ENCODE measurements at regions not wholly inside any gene's neighbourhood (a gene's known extent, or its start where the extent isn't known, plus 50 kb on each side); places are given as distances from the start of the nearest gene placed in this dataset.

DNA sequence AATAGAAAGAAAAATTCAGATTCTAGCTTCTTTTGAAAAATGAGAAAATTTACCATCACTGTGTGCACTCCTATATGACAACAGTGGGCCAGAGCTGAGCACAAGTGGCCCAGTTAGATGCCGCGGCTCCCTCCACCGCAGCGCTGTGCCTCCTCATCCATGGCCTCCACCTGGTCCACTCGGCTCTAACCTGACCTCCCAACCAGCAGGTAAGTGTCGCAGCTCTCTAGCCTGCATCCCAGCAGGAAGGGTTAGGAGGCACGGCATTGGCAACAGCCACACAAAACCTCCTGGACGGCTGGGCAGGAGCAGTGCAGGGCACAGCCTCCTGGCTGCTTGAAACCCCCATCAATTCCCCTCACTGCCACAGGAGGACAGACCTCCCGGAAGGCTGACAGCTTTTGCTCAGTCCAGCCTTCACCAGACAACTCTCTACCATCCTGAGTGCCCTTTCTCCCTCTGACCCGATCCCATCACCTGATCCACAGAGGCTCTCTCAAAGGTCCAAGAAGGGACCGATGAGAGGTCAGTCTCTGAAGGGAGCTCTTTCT lies 76.1 kb downstream of the RPL27A start:
- H3K9ac ChIP-seq (ENCODE audit: low read depth, low read length) = no peak overlapping the region
- no peaks in the 10 kb centered on the region for H3K27me3 ChIP-seq (ENCODE audit: control insufficient read depth, insufficient read depth, low read length)
- H3K4me1 ChIP-seq (ENCODE audit: control insufficient read depth, insufficient read depth, low read length) = peaks cover 21% of the 10 kb centered on the region
- peaks cover 3% of the 10 kb centered on the region for H3K36me3 ChIP-seq (ENCODE audit: insufficient read depth, low read length)
- H3K4me3 ChIP-seq (ENCODE audit: low read length) = no peak overlapping the region
- H3K4me2 ChIP-seq (ENCODE audit: low read length) = no peak overlapping the region
- no peaks in the 10 kb centered on the region for H3K9me3 ChIP-seq (replicated peaks; ENCODE audit: low read length)

DNA sequence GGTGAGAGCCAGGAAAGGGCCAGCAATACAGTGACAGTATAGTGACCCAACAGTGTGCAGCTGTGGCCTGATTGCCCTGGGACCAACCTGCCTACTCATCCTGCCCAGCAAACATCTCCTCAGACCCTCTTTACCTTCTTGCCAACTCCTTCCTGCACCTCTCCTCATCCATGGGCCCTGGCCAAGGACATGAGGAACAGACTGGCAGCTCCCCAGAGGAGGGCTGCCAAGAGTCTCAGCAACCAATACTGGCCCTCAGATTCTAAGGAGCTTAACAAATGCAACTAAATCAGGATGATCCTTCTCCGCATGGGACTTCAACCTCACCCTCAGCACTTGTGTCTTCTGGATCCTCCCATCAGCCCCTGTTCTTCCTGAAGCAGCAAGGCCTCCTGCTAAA lies 77.0 kb downstream of the RPL27A start:
- H3K4me3 ChIP-seq (ENCODE audit: low read length) = no peak overlapping the region
- no peak overlapping the region for H3K4me2 ChIP-seq (ENCODE audit: low read length)
- H3K27me3 ChIP-seq (ENCODE audit: control insufficient read depth, insufficient read depth, low read length) = no peaks in the 10 kb centered on the region
- H3K9ac ChIP-seq (ENCODE audit: low read depth, low read length) = no peak overlapping the region
- peaks cover 2% of the 10 kb centered on the region for H3K36me3 ChIP-seq (ENCODE audit: insufficient read depth, low read length)
- no peaks in the 10 kb centered on the region for H3K9me3 ChIP-seq (replicated peaks; ENCODE audit: low read length)
- peaks cover 21% of the 10 kb centered on the region for H3K4me1 ChIP-seq (ENCODE audit: control insufficient read depth, insufficient read depth, low read length)

DNA sequence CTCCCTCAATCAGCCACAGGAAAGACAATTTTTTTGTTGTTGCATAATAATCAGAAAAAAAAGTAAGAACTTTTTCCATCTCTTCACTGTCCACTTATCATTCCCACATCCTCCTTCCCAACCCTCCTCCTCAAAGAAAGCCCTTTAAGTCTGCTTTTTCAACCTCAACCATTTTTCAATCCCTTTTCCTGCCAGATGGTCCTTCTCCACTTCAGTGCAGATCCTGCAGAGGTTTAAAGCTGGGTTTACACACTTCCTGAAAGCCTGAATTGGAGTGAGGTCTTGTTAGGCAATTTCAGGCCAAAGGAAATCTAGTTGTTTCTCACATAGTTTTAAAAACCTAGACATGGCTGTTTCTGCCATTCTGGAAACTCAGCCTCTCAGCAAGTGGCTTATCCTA lies 78.3 kb downstream of the RPL27A start:
- H3K4me1 ChIP-seq (ENCODE audit: control insufficient read depth, insufficient read depth, low read length) = peaks cover 30% of the 10 kb centered on the region
- no peaks in the 10 kb centered on the region for H3K27me3 ChIP-seq (ENCODE audit: control insufficient read depth, insufficient read depth, low read length)

DNA sequence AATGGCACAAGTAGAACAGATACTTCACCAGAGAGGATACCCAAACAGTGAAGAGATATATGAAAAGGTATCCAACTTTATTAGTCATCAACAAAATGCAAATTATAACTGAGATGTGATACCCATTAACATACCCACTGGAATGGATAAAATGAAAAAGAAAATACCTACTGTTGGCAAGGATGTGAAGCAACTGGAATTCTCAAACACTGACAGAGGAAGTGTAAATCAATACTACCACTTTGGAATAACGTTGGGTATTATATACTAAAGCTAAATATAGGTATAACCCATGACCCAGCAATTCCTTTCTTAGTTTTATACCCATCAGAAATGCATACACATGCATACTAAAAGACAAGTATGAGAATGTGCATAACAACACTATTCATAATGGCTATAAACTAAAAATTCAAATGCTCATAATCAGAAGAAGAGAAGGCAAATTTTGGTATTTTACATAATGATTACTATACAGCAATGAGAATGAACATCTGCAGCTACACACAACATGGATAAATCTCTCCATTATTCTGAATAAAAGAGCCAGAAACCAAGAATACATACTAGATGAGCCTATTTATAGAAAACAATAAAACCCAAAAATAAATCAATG lies 80.6 kb downstream of the RPL27A start:
- Histone ChIP-seq H3K36me3 (ENCODE audit: insufficient read depth, low read length) (no peaks in the 10 kb centered on the region), H3K4me2 (ENCODE audit: low read length) (no peak overlapping the region), H3K4me1 (ENCODE audit: control insufficient read depth, insufficient read depth, low read length) (peaks cover 38% of the 10 kb centered on the region), H3K9ac (ENCODE audit: low read depth, low read length) (no peak overlapping the region), H3K27me3 (ENCODE audit: control insufficient read depth, insufficient read depth, low read length) (no peaks in the 10 kb centered on the region), H3K9me3 (replicated peaks; ENCODE audit: low read length) (no peaks in the 10 kb centered on the region), H3K4me3 (ENCODE audit: low read length) (no peak overlapping the region)

More for the DNA sequence above, 78.3 kb downstream of the RPL27A start:
- no peaks in the 10 kb centered on the region for H3K36me3 ChIP-seq (ENCODE audit: insufficient read depth, low read length)
- no peak overlapping the region for H3K9ac ChIP-seq (ENCODE audit: low read depth, low read length)
- no peaks in the 10 kb centered on the region for H3K9me3 ChIP-seq (replicated peaks; ENCODE audit: low read length)
- no peak overlapping the region for H3K4me3 ChIP-seq (ENCODE audit: low read length)
- H3K4me2 ChIP-seq (ENCODE audit: low read length) = no peak overlapping the region

DNA sequence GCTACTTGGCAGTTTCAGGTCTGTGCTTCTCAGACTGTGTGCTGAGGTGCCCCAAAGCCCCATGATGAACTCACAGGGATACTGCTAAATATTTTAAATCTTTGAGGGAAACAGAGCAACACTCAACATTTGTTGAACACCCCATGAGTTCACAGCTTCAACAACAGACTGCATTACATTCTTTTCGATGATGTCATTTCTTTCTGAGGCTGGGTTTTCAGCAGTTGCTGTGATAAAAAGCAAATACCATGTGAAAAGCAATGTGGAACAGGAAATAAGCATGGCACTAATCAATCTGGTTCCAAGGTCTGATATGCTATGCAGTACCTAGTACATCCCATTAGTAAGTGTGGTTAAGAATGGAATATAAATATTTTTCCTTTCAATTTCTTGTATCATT lies 82.7 kb downstream of the RPL27A start:
- H3K36me3 ChIP-seq (ENCODE audit: insufficient read depth, low read length) = no peaks in the 10 kb centered on the region
- H3K4me1 ChIP-seq (ENCODE audit: control insufficient read depth, insufficient read depth, low read length) = peaks cover 54% of the 10 kb centered on the region
- no peaks in the 10 kb centered on the region for H3K27me3 ChIP-seq (ENCODE audit: control insufficient read depth, insufficient read depth, low read length)
- H3K4me3 ChIP-seq (ENCODE audit: low read length) = no peak overlapping the region
- H3K9ac ChIP-seq (ENCODE audit: low read depth, low read length) = no peak overlapping the region
- H3K9me3 ChIP-seq (replicated peaks; ENCODE audit: low read length) = no peaks in the 10 kb centered on the region
- H3K4me2 ChIP-seq (ENCODE audit: low read length) = peak overlapping the region; percentile 40

DNA sequence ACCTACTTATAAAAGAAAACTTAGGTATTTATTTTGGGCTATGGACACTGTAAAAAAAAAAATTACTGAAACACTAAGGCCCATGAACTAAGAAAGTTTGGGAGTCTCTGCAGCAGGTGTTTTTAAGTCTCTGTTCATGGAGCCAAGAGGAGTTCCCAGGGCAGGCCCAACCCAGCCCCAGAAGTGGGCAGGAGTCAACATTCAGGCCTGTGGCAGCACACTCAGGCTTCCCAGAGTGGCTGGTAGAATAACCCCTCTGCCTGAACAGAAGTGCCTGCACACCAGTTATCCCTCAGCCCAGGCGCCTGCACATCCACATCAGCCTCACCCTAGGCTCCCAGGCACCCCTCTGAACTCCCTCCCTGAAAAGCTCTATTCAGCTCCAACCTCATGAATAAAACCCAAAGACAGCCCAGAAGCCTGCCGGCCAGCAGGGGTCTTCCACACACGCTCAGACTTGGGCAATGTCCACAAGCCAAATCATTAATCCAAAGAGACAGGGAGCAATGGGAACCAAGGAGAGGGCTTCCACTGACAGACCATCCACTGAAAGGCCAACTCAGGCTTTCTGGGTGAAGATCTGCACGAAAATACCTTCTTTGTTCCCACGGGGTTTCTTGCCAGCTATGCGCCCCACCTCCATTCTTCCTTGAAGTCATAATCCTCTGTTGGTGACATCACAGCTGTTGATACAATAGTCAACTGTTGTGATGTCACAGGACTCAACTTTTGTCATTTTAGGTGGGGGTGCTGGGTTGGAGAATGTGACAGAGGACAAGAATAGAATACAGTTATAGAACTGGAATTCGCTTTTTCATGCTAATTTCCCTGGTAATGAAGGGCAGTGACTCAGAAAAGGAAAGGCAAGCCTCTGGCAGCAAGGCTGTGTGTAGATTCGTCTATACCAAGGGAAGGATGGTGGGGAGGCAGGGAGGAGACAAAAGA lies 83.7 kb downstream of the RPL27A start:
- Histone ChIP-seq H3K4me2 (ENCODE audit: low read length) (peak overlapping the region; percentile 64), H3K4me1 (ENCODE audit: control insufficient read depth, insufficient read depth, low read length) (peaks cover 60% of the 10 kb centered on the region), H3K36me3 (ENCODE audit: insufficient read depth, low read length) (no peaks in the 10 kb centered on the region), H3K9me3 (replicated peaks; ENCODE audit: low read length) (no peaks in the 10 kb centered on the region), H3K27me3 (ENCODE audit: control insufficient read depth, insufficient read depth, low read length) (no peaks in the 10 kb centered on the region), H3K9ac (ENCODE audit: low read depth, low read length) (peak overlapping the region; percentile 68), H3K4me3 (ENCODE audit: low read length) (peak overlapping the region; percentile 38)

DNA sequence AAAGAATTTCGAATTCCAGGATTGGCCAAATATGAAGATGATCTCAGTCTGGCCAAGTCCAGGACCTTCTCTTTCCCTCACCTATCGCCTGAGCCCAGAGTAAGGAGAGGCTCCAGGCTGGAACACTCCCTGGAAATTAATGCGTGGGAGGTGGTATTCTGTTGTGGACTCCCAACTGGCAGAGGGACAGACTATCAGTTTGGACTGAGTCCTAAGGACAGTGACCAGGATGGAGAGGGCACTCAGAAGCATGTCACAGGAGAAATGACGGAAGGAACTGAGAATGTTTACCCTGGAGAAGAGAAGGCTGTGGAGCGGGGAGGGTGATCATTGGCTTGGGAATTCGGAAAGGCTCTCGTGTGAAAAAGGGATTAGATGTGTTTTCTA lies 84.4 kb downstream of the RPL27A start:
- no peaks in the 10 kb centered on the region for H3K36me3 ChIP-seq (ENCODE audit: insufficient read depth, low read length)
- peaks cover 66% of the 10 kb centered on the region for H3K4me1 ChIP-seq (ENCODE audit: control insufficient read depth, insufficient read depth, low read length)
- H3K4me3 ChIP-seq (ENCODE audit: low read length) = peak overlapping the region; percentile 38
- H3K9ac ChIP-seq (ENCODE audit: low read depth, low read length) = peak overlapping the region; percentile 68
- no peaks in the 10 kb centered on the region for H3K27me3 ChIP-seq (ENCODE audit: control insufficient read depth, insufficient read depth, low read length)
- no peaks in the 10 kb centered on the region for H3K9me3 ChIP-seq (replicated peaks; ENCODE audit: low read length)
- H3K4me2 ChIP-seq (ENCODE audit: low read length) = peak overlapping the region; percentile 64

DNA sequence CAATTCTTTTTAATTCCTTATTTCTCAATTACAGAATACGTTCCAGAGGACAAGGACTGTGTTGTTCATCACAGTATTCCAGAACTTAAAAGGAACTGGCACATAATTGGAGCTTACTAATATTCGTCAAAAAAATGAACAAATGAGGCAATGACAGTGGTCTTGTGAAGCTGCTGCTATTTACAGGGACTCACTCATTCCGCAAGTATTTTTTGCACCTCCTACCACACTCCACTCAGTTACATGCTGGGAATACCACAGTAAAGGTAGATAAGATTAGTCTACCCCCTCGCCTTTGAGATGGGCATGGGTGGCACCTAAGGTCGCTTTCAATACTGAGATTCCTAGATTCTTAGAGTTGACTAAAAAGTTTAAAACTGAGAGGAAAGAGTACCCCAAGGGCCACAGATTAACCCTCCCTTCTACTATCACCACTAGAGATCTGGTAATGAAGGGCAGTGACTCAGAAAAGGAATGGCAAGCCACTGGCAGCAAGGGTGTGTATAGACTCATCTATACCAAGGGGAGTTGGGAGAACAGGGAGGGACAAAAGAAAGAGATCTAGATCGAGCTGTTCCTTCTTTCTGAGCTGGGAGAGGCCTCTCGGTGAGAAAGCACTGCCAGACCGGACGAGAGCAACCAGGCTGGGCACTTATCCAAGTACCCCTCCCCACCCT lies 85.0 kb downstream of the RPL27A start:
- peaks cover 71% of the 10 kb centered on the region for H3K4me1 ChIP-seq (ENCODE audit: control insufficient read depth, insufficient read depth, low read length)
- H3K36me3 ChIP-seq (ENCODE audit: insufficient read depth, low read length) = no peaks in the 10 kb centered on the region
- no peak overlapping the region for H3K4me3 ChIP-seq (ENCODE audit: low read length)
- peak overlapping the region; percentile 64 for H3K4me2 ChIP-seq (ENCODE audit: low read length)
- H3K9ac ChIP-seq (ENCODE audit: low read depth, low read length) = peak overlapping the region; percentile 68
- no peaks in the 10 kb centered on the region for H3K27me3 ChIP-seq (ENCODE audit: control insufficient read depth, insufficient read depth, low read length)
- H3K9me3 ChIP-seq (replicated peaks; ENCODE audit: low read length) = no peaks in the 10 kb centered on the region

DNA sequence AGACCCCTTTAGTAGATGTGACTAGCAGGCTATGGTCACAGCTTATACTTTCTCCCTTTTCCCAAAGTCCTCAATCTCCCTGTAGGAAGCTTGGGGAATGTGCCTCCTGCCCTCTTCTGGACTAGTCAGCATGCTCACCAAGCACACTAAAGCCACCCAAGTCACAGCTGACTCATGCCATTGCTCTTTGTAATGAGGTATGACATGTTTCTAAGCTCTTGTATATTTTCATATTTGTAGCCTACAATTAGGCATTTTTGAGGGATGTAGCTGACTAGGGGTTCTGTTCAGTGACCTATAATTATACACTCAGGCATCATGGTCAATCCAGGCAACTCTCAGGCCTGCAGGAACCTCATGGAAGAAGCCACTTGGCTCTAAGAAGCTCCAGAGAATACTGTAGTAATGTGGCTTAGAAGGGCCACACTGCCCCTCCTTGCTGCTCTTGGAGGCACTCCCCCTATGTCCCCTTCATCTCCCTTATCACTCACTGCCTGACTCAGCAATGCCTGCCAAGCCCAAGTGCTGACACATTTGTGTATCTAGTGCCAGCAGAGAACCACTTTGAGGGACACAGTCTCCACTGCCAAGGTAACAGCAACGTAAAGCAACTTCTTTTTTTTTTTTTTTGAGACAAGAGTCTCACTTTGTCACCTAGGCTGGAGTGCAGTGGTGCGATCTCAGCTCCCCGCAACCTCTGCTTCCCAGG lies 86.2 kb downstream of the RPL27A start:
- H3K4me1 ChIP-seq (ENCODE audit: control insufficient read depth, insufficient read depth, low read length) = peaks cover 75% of the 10 kb centered on the region

DNA sequence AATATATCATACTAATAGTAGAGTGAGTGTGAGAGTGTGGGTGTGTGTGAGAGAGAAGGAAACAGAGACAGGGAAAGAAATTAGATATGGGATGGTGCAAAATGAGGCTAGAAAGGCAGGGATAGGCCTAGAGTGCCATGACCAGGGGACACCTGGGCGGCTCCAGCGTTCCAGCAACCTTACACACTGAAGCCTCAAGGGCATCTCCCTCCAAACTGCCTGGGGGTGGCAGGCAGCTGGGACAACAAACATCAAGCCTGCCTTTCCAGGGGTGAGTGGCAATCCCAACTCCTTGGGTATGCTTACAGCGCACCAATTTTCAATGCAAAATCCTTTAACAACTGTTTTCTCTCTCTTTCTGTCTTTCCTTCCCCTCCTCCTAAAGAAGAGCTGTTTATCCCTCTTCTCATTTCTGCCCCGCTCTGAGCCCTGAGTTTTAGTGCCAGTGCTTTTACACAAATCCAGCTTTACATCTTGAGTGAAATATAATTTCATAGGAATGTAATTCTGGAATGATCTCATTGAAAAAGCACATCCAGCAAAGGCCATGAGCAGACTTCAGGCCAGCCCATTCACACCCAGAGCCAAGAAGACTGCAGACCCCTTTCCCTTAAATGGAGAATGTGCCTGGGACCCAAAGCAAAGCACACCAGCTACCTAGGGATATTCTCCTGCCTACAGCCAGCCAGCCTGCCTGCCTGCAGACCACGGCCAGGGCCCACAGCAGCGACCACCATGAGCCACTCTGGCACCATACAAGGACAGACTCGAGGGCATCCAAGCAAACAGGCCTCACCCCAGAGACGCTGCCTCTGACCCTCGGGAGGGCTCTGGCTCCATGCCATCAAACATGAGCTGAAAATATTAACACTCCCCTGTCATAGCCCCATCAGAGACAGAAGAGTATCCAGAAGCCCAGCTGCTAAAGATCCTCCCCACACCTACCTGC lies 90.3 kb downstream of the RPL27A start:
- Histone ChIP-seq H3K36me3 (ENCODE audit: insufficient read depth, low read length) (peaks cover 5% of the 10 kb centered on the region), H3K4me1 (ENCODE audit: control insufficient read depth, insufficient read depth, low read length) (peaks cover 54% of the 10 kb centered on the region), H3K27me3 (ENCODE audit: control insufficient read depth, insufficient read depth, low read length) (no peaks in the 10 kb centered on the region), H3K9me3 (replicated peaks; ENCODE audit: low read length) (no peaks in the 10 kb centered on the region), H3K4me3 (ENCODE audit: low read length) (no peak overlapping the region), H3K9ac (ENCODE audit: low read depth, low read length) (no peak overlapping the region), H3K4me2 (ENCODE audit: low read length) (no peak overlapping the region)

More for the DNA sequence above, 86.2 kb downstream of the RPL27A start:
- Histone ChIP-seq H3K4me2 (ENCODE audit: low read length) (peak overlapping the region; percentile 30), H3K9me3 (replicated peaks; ENCODE audit: low read length) (no peaks in the 10 kb centered on the region), H3K9ac (ENCODE audit: low read depth, low read length) (peak overlapping the region; percentile 68), H3K27me3 (ENCODE audit: control insufficient read depth, insufficient read depth, low read length) (no peaks in the 10 kb centered on the region), H3K36me3 (ENCODE audit: insufficient read depth, low read length) (no peaks in the 10 kb centered on the region), H3K4me3 (ENCODE audit: low read length) (no peak overlapping the region)

Data from skeletal muscle satellite cell (primary cell).